ENCODE measurements at regions not wholly inside any gene's neighbourhood (a gene's known extent, or its start where the extent isn't known, plus 50 kb on each side); places are given as distances from the start of the nearest gene placed in this dataset.
"Not testable (repeated sequence)": the region's sequence is repeated elsewhere in the genome, so short reads cannot be mapped to it uniquely, and the experiment has no call there.

- Histone ChIP-seq H3K9me3 (no peaks in the 10 kb centered on the region), H3K27ac (no peak overlapping the region), H3K4me3 (no peak overlapping the region), H3K4me1 (no peaks in the 10 kb centered on the region), H3K36me3 (no peaks in the 10 kb centered on the region), H3K27me3 (no peaks in the 10 kb centered on the region)
- WGBS, 2 donors: 97 to 98% methylated on average over 1 of the region's 1 CpG
- no peak for DNase-seq
- no peak for ATAC-seq
- no peak for TF ChIP-seq CTCF (IDR thresholded peaks at IDR 0.05)
- intact Hi-C loops (cut with DNase I): loop anchor here in 6 of 10 donors (5.0 to 10.0 kb wide), 4 partner anchors 89 to 457 kb away; no protein-coding TSS in a partner anchor
Measured at GRCh38 chr3:39725321-39725720, 84.1 kb upstream of the MYRIP start.

GRCh38 chr3:39727415-39727814 is 82.0 kb upstream of the MYRIP start:
- intact Hi-C loops (cut with DNase I): loop anchor here in 6 of 10 donors (5.0 to 10.0 kb wide), 4 partner anchors 87 to 455 kb away; no protein-coding TSS in a partner anchor
- H3K4me1 ChIP-seq: no peaks in the 10 kb centered on the region
- no peak overlapping the region for H3K4me3 ChIP-seq
- DNase-seq (no peak), ATAC-seq (no peak)
- no peak for TF ChIP-seq CTCF (IDR thresholded peaks at IDR 0.05)
- WGBS, 2 donors: 63 to 66% methylated on average over 3 of the region's 3 CpGs
- no peaks in the 10 kb centered on the region for H3K27me3 ChIP-seq
- H3K9me3 ChIP-seq: no peaks in the 10 kb centered on the region
- no peak overlapping the region for H3K27ac ChIP-seq
- H3K36me3 ChIP-seq: no peaks in the 10 kb centered on the region

GRCh38 chr3:39733804-39734203 is 75.6 kb upstream of the MYRIP start:
- no peaks in the 10 kb centered on the region for H3K4me1 ChIP-seq
- TF ChIP-seq CTCF (IDR thresholded peaks at IDR 0.05): no peak
- ATAC-seq (no peak), DNase-seq (no peak)
- no peak overlapping the region for H3K27ac ChIP-seq
- WGBS, 2 donors: 91 to 94% methylated on average over 3 of the region's 3 CpGs
- H3K4me3 ChIP-seq: no peak overlapping the region
- H3K27me3 ChIP-seq: no peaks in the 10 kb centered on the region
- peaks cover 0 to 2% (median 0%) of the 10 kb centered on the region in 11 donors for H3K9me3 ChIP-seq
- no peaks in the 10 kb centered on the region for H3K36me3 ChIP-seq
- intact Hi-C loops (cut with DNase I): loop anchor here in 1 of 10 donors (1.0 kb wide), 1 partner anchor 17 kb away; no protein-coding TSS in a partner anchor

- H3K36me3 ChIP-seq; DNase-seq; H3K4me1 ChIP-seq; H3K27me3 ChIP-seq; H3K4me3 ChIP-seq; ATAC-seq; intact Hi-C loops (cut with DNase I); H3K27ac ChIP-seq: not testable (repeated sequence)
- 56 to 65% methylated on average over 1 of the region's 1 CpG for WGBS, 2 donors
- peaks cover 0 to 32% (median 0%) of the 10 kb centered on the region in 11 donors for H3K9me3 ChIP-seq
Measured at GRCh38 chr3:39739658-39740057, 69.8 kb upstream of the MYRIP start.

GRCh38 chr3:39744746-39745145 is 64.7 kb upstream of the MYRIP start:
- DNase-seq (no peak), ATAC-seq (no peak)
- no peak for TF ChIP-seq CTCF (IDR thresholded peaks at IDR 0.05)
- Histone ChIP-seq H3K4me1 (no peaks in the 10 kb centered on the region), H3K27me3 (no peaks in the 10 kb centered on the region), H3K27ac (no peak overlapping the region), H3K4me3 (no peak overlapping the region), H3K36me3 (no peaks in the 10 kb centered on the region), H3K9me3 (peaks cover 0 to 21% (median 0%) of the 10 kb centered on the region in 11 donors)
- WGBS, 2 donors: 83 to 89% methylated on average over 3 of the region's 3 CpGs
- intact Hi-C loops (cut with DNase I): no loop called here

Measured in heart right ventricle (tissue), 16 donors.